ENCODE measurements at regions not wholly inside any gene's neighbourhood (a gene's known extent, or its start where the extent isn't known, plus 50 kb on each side); places are given as distances from the start of the nearest gene placed in this dataset.
"Not testable (repeated sequence)": the region's sequence is repeated elsewhere in the genome, so short reads cannot be mapped to it uniquely, and the experiment has no call there.

GRCh38 chr3:110307065-110307809 is 764.4 kb upstream of the NECTIN3 start:
- Histone ChIP-seq H3K9me3 (replicated peaks) (no peaks in the 10 kb centered on the region), H3K27ac (no peak overlapping the region), H3K27me3 (no peaks in the 10 kb centered on the region), H3K4me1 (no peaks in the 10 kb centered on the region), H3K4me3 (no peak overlapping the region), H3K36me3 (no peaks in the 10 kb centered on the region)
- no peak for DNase-seq

- no peak for DNase-seq
- no peaks in the 10 kb centered on the region for H3K4me1 ChIP-seq
- H3K4me3 ChIP-seq: no peak overlapping the region
- H3K27me3 ChIP-seq: no peaks in the 10 kb centered on the region
- no peak overlapping the region for H3K27ac ChIP-seq
- H3K9me3 ChIP-seq (replicated peaks): no peaks in the 10 kb centered on the region
- H3K36me3 ChIP-seq: no peaks in the 10 kb centered on the region
Observed at GRCh38 chr3:110311541-110311940, 760.1 kb upstream of the NECTIN3 start.

GRCh38 chr3:110314512-110315114 is 757.0 kb upstream of the NECTIN3 start:
- peak; percentile 45 to 76 for DNase-seq
- H3K4me1 ChIP-seq: no peaks in the 10 kb centered on the region
- H3K27me3 ChIP-seq: no peaks in the 10 kb centered on the region
- H3K27ac ChIP-seq: no peak overlapping the region
- H3K9me3 ChIP-seq (replicated peaks): no peaks in the 10 kb centered on the region
- no peaks in the 10 kb centered on the region for H3K36me3 ChIP-seq
- no peak overlapping the region for H3K4me3 ChIP-seq

- Histone ChIP-seq H3K9me3 (replicated peaks) (no peaks in the 10 kb centered on the region), H3K27ac (no peak overlapping the region), H3K27me3 (no peaks in the 10 kb centered on the region), H3K36me3 (no peaks in the 10 kb centered on the region), H3K4me1 (no peaks in the 10 kb centered on the region), H3K4me3 (no peak overlapping the region)
- no peak for DNase-seq
Observed at GRCh38 chr3:110318108-110318507, 753.5 kb upstream of the NECTIN3 start.

GRCh38 chr3:110323349-110323748 is 748.3 kb upstream of the NECTIN3 start:
- Histone ChIP-seq H3K27ac (no peak overlapping the region), H3K9me3 (replicated peaks) (no peaks in the 10 kb centered on the region), H3K36me3 (no peaks in the 10 kb centered on the region), H3K4me3 (no peak overlapping the region), H3K27me3 (no peaks in the 10 kb centered on the region), H3K4me1 (no peaks in the 10 kb centered on the region)
- no peak for DNase-seq

- no peaks in the 10 kb centered on the region for H3K27me3 ChIP-seq
- H3K9me3 ChIP-seq (replicated peaks): no peaks in the 10 kb centered on the region
- DNase-seq: no peak
- H3K4me1 ChIP-seq: no peaks in the 10 kb centered on the region
- no peak overlapping the region for H3K27ac ChIP-seq
- H3K4me3 ChIP-seq: no peak overlapping the region
- H3K36me3 ChIP-seq: no peaks in the 10 kb centered on the region
Observed at GRCh38 chr3:110324171-110324705, 747.4 kb upstream of the NECTIN3 start.

- Histone ChIP-seq H3K27ac (no peak overlapping the region), H3K4me3 (no peak overlapping the region), H3K4me1 (no peaks in the 10 kb centered on the region), H3K36me3 (no peaks in the 10 kb centered on the region), H3K27me3 (no peaks in the 10 kb centered on the region), H3K9me3 (replicated peaks) (no peaks in the 10 kb centered on the region)
- no peak for DNase-seq
Observed at GRCh38 chr3:110327870-110328269, 743.7 kb upstream of the NECTIN3 start.

- not testable (repeated sequence) for H3K4me1 ChIP-seq; H3K27me3 ChIP-seq; H3K36me3 ChIP-seq; H3K9me3 ChIP-seq (replicated peaks); DNase-seq; H3K4me3 ChIP-seq; H3K27ac ChIP-seq
Observed at GRCh38 chr3:110331562-110331961, 740.1 kb upstream of the NECTIN3 start.

GRCh38 chr3:110332629-110333028 is 739.0 kb upstream of the NECTIN3 start:
- Histone ChIP-seq H3K4me3 (no peak overlapping the region), H3K36me3 (no peaks in the 10 kb centered on the region), H3K9me3 (replicated peaks) (no peaks in the 10 kb centered on the region), H3K4me1 (no peaks in the 10 kb centered on the region), H3K27ac (no peak overlapping the region), H3K27me3 (no peaks in the 10 kb centered on the region)
- no peak for DNase-seq

- Histone ChIP-seq H3K27ac (no peak overlapping the region), H3K36me3 (no peaks in the 10 kb centered on the region), H3K4me1 (no peaks in the 10 kb centered on the region), H3K27me3 (no peaks in the 10 kb centered on the region), H3K4me3 (no peak overlapping the region), H3K9me3 (replicated peaks) (no peaks in the 10 kb centered on the region)
- DNase-seq: no peak
Observed at GRCh38 chr3:110341047-110341446, 730.6 kb upstream of the NECTIN3 start.

GRCh38 chr3:110343376-110343775 is 728.2 kb upstream of the NECTIN3 start:
- Histone ChIP-seq H3K36me3 (no peaks in the 10 kb centered on the region), H3K27me3 (no peaks in the 10 kb centered on the region), H3K4me1 (no peaks in the 10 kb centered on the region), H3K27ac (no peak overlapping the region), H3K4me3 (no peak overlapping the region), H3K9me3 (replicated peaks) (no peaks in the 10 kb centered on the region)
- DNase-seq: no peak

GRCh38 chr3:110343945-110344344 is 727.7 kb upstream of the NECTIN3 start:
- Histone ChIP-seq H3K4me1 (no peaks in the 10 kb centered on the region), H3K36me3 (no peaks in the 10 kb centered on the region), H3K27ac (no peak overlapping the region), H3K9me3 (replicated peaks) (no peaks in the 10 kb centered on the region), H3K27me3 (no peaks in the 10 kb centered on the region), H3K4me3 (no peak overlapping the region)
- no peak for DNase-seq

GRCh38 chr3:110344487-110344886 is 727.1 kb upstream of the NECTIN3 start:
- Histone ChIP-seq H3K9me3 (replicated peaks) (no peaks in the 10 kb centered on the region), H3K4me3 (no peak overlapping the region), H3K36me3 (no peaks in the 10 kb centered on the region), H3K27me3 (no peaks in the 10 kb centered on the region), H3K27ac (no peak overlapping the region), H3K4me1 (no peaks in the 10 kb centered on the region)
- no peak for DNase-seq

- no peak for DNase-seq
- no peak overlapping the region for H3K27ac ChIP-seq
Observed at GRCh38 chr3:110344897-110345767, 726.5 kb upstream of the NECTIN3 start.

GRCh38 chr3:110349295-110349694 is 722.3 kb upstream of the NECTIN3 start:
- Histone ChIP-seq H3K36me3 (no peaks in the 10 kb centered on the region), H3K4me3 (no peak overlapping the region), H3K9me3 (replicated peaks) (no peaks in the 10 kb centered on the region), H3K4me1 (peaks cover 5% of the 10 kb centered on the region; the same call in 1 of the 2 replicates), H3K27me3 (no peaks in the 10 kb centered on the region), H3K27ac (no peak overlapping the region)
- DNase-seq: no peak

More at GRCh38 chr3:110344897-110345767, 726.5 kb upstream of the NECTIN3 start:
- H3K36me3 ChIP-seq: no peaks in the 10 kb centered on the region
- H3K27me3 ChIP-seq: no peaks in the 10 kb centered on the region
- H3K4me3 ChIP-seq: no peak overlapping the region
- H3K4me1 ChIP-seq: no peaks in the 10 kb centered on the region
- H3K9me3 ChIP-seq (replicated peaks): no peaks in the 10 kb centered on the region

Data from SJCRH30 (cell line).